ENCODE measurements at regions not wholly inside any gene's neighbourhood (a gene's known extent, or its start where the extent isn't known, plus 50 kb on each side); places are given as distances from the start of the nearest gene placed in this dataset.

- DNase-seq (ENCODE audit: low spot score) (no peak), ATAC-seq (no peak)
- CTCF ChIA-PET = interaction anchor here (1.9 kb wide), 1 partner anchor 25 kb away, joined by 7 read pairs; no protein-coding TSS in a partner anchor
- no peak for TF ChIP-seq HMGXB4 (CRISPR knock-in tag; IDR thresholded peaks at IDR 0.05)
- TF ChIP-seq GTF2I (CRISPR knock-in tag; conservative IDR thresholded peaks at IDR 0.05) = no peak
- TF ChIP-seq OVOL2 (CRISPR knock-in tag; IDR thresholded peaks at IDR 0.05; ENCODE audit: borderline replicate concordance) = no peak
- TF ChIP-seq ZMAT4 (CRISPR knock-in tag; IDR thresholded peaks at IDR 0.05) = no peak
- no peak for TF ChIP-seq ZNF512 (CRISPR knock-in tag; IDR thresholded peaks at IDR 0.05; ENCODE audit: borderline replicate concordance)
- no peak for TF ChIP-seq ZBTB43 (CRISPR knock-in tag; IDR thresholded peaks at IDR 0.05)
- no peak for TF ChIP-seq E2F4 (CRISPR knock-in tag; IDR thresholded peaks at IDR 0.05; ENCODE audit: borderline replicate concordance, low read depth)
- TF ChIP-seq SOX15 (CRISPR knock-in tag; IDR thresholded peaks at IDR 0.05) = no peak
- no peak for TF ChIP-seq NFE2L1 (CRISPR knock-in tag; IDR thresholded peaks at IDR 0.05)
- no peak for TF ChIP-seq ZBTB21 (CRISPR knock-in tag; IDR thresholded peaks at IDR 0.05; ENCODE audit: borderline replicate concordance)
- no peak for TF ChIP-seq NR1H2 (CRISPR knock-in tag; IDR thresholded peaks at IDR 0.05)
- no peak for TF ChIP-seq CREM (CRISPR knock-in tag; IDR thresholded peaks at IDR 0.05)
- no peak for TF ChIP-seq FOXP1 (CRISPR knock-in tag; IDR thresholded peaks at IDR 0.05; ENCODE audit: borderline replicate concordance)
- TF ChIP-seq ESRRA (CRISPR knock-in tag; IDR thresholded peaks at IDR 0.05; ENCODE audit: borderline replicate concordance) = no peak
- TF ChIP-seq JAZF1 (CRISPR knock-in tag; IDR thresholded peaks at IDR 0.05) = no peak
- no peak for TF ChIP-seq EMX1 (CRISPR knock-in tag; IDR thresholded peaks at IDR 0.05)
- TF ChIP-seq GABPB1 (CRISPR knock-in tag; IDR thresholded peaks at IDR 0.05) = no peak
- no peak for TF ChIP-seq IRF1 (CRISPR knock-in tag; IDR thresholded peaks at IDR 0.05)
- no peak for TF ChIP-seq FOXJ3 (CRISPR knock-in tag; IDR thresholded peaks at IDR 0.05; ENCODE audit: borderline replicate concordance)
- TF ChIP-seq ATF1 (CRISPR knock-in tag; IDR thresholded peaks at IDR 0.05) = no peak
- Mint-ChIP-seq H3K27me3 (ENCODE audit: low read depth) (no peaks in the 10 kb centered on the region), H3K27ac (no peak overlapping the region), H3K4me3 (no peak overlapping the region), H3K36me3 (no peaks in the 10 kb centered on the region), H3K9me3 (no peaks in the 10 kb centered on the region), H3K4me1 (no peaks in the 10 kb centered on the region)
- POLR2A ChIA-PET = no interaction called here
Observed at GRCh38 chr15:38665586-38666305, 101.1 kb upstream of the RASGRP1 start.
